ENCODE measurements at regions not wholly inside any gene's neighbourhood (a gene's known extent, or its start where the extent isn't known, plus 50 kb on each side); places are given as distances from the start of the nearest gene placed in this dataset.

DNA sequence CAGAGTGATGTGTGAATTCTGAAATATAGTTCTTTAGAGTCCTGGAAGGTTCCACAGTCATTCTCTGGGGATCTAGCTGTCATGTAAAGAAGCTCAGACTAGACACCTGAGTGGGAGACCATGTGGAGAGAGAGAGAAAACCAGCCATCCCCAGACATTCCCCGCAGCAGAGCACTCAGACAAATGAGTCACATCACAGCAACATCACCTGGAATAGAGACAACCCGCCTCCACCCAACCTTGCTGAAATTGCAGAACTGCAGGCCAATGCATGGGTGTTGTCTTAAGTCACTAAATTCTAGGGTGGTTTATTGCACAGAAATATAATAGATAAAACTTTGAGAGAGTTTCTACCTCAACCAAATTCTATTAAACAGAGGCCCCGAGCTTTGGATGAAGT lies 392.0 kb upstream of the DYNLRB2 start:
- Histone ChIP-seq H3K4me1 (ENCODE audit: insufficient read depth) (no peaks in the 10 kb centered on the region), H3K4me3 (ENCODE audit: low read depth, low read length) (no peak overlapping the region), H3K27ac (ENCODE audit: low read depth) (no peak overlapping the region), H3K36me3 (ENCODE audit: insufficient read depth) (no peaks in the 10 kb centered on the region)
- WGBS, result 96% methylated on average over 3 of the region's 3 CpGs
- no peak for DNase-seq (ENCODE audit: extremely low spot score)

- 32% methylated on average over 8 of the region's 8 CpGs for WGBS
- H3K4me1 ChIP-seq (ENCODE audit: insufficient read depth), result no peaks in the 10 kb centered on the region
- DNase-seq (ENCODE audit: extremely low spot score), result no peak
- H3K27ac ChIP-seq (ENCODE audit: low read depth), result no peak overlapping the region
- H3K36me3 ChIP-seq (ENCODE audit: insufficient read depth), result no peaks in the 10 kb centered on the region
- no peak overlapping the region for H3K4me3 ChIP-seq (ENCODE audit: low read depth, low read length)
These were observed 393.7 kb upstream of the DYNLRB2 start for GRCh38 chr16:80147026-80147655.

GRCh38 chr16:80144191-80144590 lies 396.6 kb upstream of the DYNLRB2 start:
- H3K27ac ChIP-seq (ENCODE audit: low read depth), result no peak overlapping the region
- no peaks in the 10 kb centered on the region for H3K36me3 ChIP-seq (ENCODE audit: insufficient read depth)
- no peak for DNase-seq (ENCODE audit: extremely low spot score)
- H3K4me3 ChIP-seq (ENCODE audit: low read depth, low read length), result no peak overlapping the region
- no peaks in the 10 kb centered on the region for H3K4me1 ChIP-seq (ENCODE audit: insufficient read depth)

DNA sequence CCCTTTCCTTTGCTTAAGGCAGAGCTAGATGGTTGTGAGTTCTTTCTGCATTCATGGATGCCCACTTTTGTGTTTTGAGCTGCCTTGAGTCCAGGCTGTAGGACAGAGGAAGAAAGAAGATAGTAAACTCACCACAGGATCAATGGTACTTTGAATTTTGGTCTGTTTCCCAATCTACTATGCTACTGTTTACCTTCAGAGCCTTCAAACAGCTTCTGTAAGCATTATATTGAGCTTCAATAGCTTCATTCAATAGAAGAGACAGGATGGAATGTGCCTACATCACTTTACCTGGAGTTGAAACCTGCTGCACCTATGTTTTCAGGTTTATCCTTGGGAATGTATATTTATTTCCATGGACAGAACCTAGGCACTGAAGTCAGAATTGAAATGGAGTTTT lies 397.9 kb upstream of the DYNLRB2 start:
- no peak overlapping the region for H3K4me3 ChIP-seq (ENCODE audit: low read depth, low read length)
- H3K36me3 ChIP-seq (ENCODE audit: insufficient read depth), result no peaks in the 10 kb centered on the region
- H3K4me1 ChIP-seq (ENCODE audit: insufficient read depth), result no peaks in the 10 kb centered on the region
- H3K27ac ChIP-seq (ENCODE audit: low read depth), result no peak overlapping the region
- DNase-seq (ENCODE audit: extremely low spot score), result no peak

GRCh38 chr16:80142281-80142680 lies 398.5 kb upstream of the DYNLRB2 start:
- no peak overlapping the region for H3K27ac ChIP-seq (ENCODE audit: low read depth)
- DNase-seq (ENCODE audit: extremely low spot score), result no peak
- WGBS, result 74% methylated on average over 6 of the region's 6 CpGs
- H3K4me3 ChIP-seq (ENCODE audit: low read depth, low read length), result no peak overlapping the region
- no peaks in the 10 kb centered on the region for H3K36me3 ChIP-seq (ENCODE audit: insufficient read depth)
- no peaks in the 10 kb centered on the region for H3K4me1 ChIP-seq (ENCODE audit: insufficient read depth)

- DNase-seq (ENCODE audit: extremely low spot score), result no peak
- Histone ChIP-seq H3K36me3 (ENCODE audit: insufficient read depth) (no peaks in the 10 kb centered on the region), H3K4me1 (ENCODE audit: insufficient read depth) (no peaks in the 10 kb centered on the region), H3K4me3 (ENCODE audit: low read depth, low read length) (no peak overlapping the region), H3K27ac (ENCODE audit: low read depth) (no peak overlapping the region)
- WGBS, result 87% methylated on average over 4 of the region's 4 CpGs
These were observed 411.0 kb upstream of the DYNLRB2 start for GRCh38 chr16:80129791-80130190.

DNA sequence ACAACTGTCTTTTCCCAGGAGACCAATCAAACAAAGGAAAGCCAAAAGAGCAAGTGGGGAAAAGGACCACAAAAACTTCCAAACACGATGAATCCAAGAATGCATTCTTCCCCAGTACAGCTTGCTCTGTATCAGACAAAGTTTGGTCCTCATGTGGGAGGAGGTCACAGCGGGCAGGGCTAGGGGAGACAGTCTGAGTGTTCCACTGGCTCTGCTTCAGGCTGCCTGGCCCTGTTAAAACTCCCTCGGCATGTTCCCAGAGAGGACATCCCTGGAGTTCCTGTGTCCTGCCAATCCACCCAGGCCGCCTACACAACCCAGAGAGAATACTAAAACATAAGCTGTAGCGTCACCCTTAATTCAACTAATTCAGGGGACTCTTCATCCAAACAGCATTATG lies 415.1 kb upstream of the DYNLRB2 start:
- Histone ChIP-seq H3K27ac (ENCODE audit: low read depth) (no peak overlapping the region), H3K4me1 (ENCODE audit: insufficient read depth) (peaks cover 3% of the 10 kb centered on the region), H3K36me3 (ENCODE audit: insufficient read depth) (no peaks in the 10 kb centered on the region), H3K4me3 (ENCODE audit: low read depth, low read length) (no peak overlapping the region)
- no peak for DNase-seq (ENCODE audit: extremely low spot score)
- WGBS, result 76% methylated on average over 5 of the region's 5 CpGs

DNA sequence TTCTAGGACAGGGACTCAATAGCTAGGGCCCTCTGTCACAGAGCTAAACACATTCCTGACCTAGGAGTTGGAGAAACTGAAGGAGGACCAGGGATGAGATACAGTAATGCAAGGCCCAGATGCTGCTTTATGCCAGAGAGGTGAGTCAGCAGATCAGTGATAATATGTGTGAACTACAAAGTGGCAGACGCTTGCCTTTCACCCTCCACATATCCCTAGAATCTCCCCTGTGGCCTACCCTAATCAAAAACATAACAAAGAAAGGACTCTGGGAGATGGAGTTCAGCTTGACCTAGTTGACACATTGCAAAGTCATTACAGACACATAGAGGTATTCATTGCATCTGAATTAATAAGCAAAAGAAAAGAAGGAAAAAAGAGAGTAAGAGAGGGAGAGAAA lies 417.6 kb upstream of the DYNLRB2 start:
- DNase-seq (ENCODE audit: extremely low spot score), result no peak
- 81% methylated on average over 1 of the region's 1 CpG for WGBS

DNA sequence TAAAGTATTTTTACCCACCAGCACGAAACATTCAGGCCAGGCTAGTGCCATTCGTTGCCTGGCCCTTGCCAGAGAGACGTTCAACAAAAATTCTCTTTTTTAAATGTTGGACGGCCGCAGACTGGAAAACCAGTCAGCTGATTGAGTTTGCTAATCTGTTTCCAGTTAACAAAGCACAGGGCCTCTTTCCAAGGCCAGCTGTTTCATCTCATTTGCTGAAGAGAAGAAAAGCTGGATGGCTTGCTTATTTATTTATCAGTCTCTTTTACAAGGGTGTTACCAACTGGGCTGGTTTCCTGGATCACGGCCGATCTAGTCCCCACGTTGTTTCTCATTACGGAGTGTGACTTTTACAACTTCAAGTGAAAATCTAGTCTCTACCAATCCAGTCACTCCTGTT lies 418.7 kb upstream of the DYNLRB2 start:
- Histone ChIP-seq H3K4me1 (ENCODE audit: insufficient read depth) (peaks cover 3% of the 10 kb centered on the region), H3K4me3 (ENCODE audit: low read depth, low read length) (no peak overlapping the region), H3K27ac (ENCODE audit: low read depth) (no peak overlapping the region), H3K36me3 (ENCODE audit: insufficient read depth) (no peaks in the 10 kb centered on the region)
- 16% methylated on average over 9 of the region's 9 CpGs for WGBS
- DNase-seq (ENCODE audit: extremely low spot score), result peak; percentile 77

More for the DNA sequence above, 417.6 kb upstream of the DYNLRB2 start:
- Histone ChIP-seq H3K27ac (ENCODE audit: low read depth) (no peak overlapping the region), H3K4me1 (ENCODE audit: insufficient read depth) (peaks cover 3% of the 10 kb centered on the region), H3K4me3 (ENCODE audit: low read depth, low read length) (no peak overlapping the region), H3K36me3 (ENCODE audit: insufficient read depth) (no peaks in the 10 kb centered on the region)

GRCh38 chr16:80121522-80121909 lies 419.3 kb upstream of the DYNLRB2 start:
- no peak overlapping the region for H3K27ac ChIP-seq (ENCODE audit: low read depth)
- H3K4me1 ChIP-seq (ENCODE audit: insufficient read depth), result peaks cover 3% of the 10 kb centered on the region
- WGBS, result 51% methylated on average over 3 of the region's 3 CpGs

GRCh38 chr16:80120899-80121521 lies 419.8 kb upstream of the DYNLRB2 start:
- H3K36me3 ChIP-seq (ENCODE audit: insufficient read depth), result no peaks in the 10 kb centered on the region
- H3K4me3 ChIP-seq (ENCODE audit: low read depth, low read length), result no peak overlapping the region
- H3K4me1 ChIP-seq (ENCODE audit: insufficient read depth), result peaks cover 3% of the 10 kb centered on the region
- no peak for DNase-seq (ENCODE audit: extremely low spot score)
- no peak overlapping the region for H3K27ac ChIP-seq (ENCODE audit: low read depth)
- 80% methylated on average over 3 of the region's 3 CpGs for WGBS

More at GRCh38 chr16:80121522-80121909, 419.3 kb upstream of the DYNLRB2 start:
- H3K4me3 ChIP-seq (ENCODE audit: low read depth, low read length), result no peak overlapping the region
- no peak for DNase-seq (ENCODE audit: extremely low spot score)
- no peaks in the 10 kb centered on the region for H3K36me3 ChIP-seq (ENCODE audit: insufficient read depth)

DNA sequence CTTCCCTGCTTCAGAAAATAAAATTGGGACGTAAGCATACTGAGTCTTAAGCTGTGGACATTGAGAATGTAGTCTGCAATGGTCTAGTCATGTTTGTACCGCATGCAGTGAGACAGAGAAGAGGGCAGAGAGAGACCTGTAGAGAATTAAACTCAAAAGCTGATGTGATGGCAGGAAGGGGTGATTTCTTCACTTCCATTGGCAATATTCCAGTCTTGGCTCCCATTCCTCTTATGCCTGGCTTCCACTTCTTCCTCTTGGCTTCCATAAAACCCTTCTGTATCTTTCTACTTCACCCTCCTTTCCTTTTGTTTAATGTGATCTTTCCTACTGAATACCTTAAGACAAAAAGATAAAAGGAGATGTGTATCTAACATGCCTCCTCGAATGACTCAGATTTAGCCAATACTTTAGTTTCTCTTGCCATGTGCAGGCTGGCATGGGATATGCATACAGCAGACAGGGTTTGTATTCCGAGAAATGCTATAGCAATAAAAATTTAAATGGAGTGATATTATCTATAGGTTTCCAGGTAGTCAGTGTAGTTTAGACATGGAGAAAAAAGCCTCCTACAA lies 423.1 kb upstream of the DYNLRB2 start:
- Histone ChIP-seq H3K4me1 (ENCODE audit: insufficient read depth) (no peaks in the 10 kb centered on the region), H3K4me3 (ENCODE audit: low read depth, low read length) (no peak overlapping the region), H3K27ac (ENCODE audit: low read depth) (no peak overlapping the region), H3K36me3 (ENCODE audit: insufficient read depth) (no peaks in the 10 kb centered on the region)
- 83% methylated on average over 4 of the region's 4 CpGs for WGBS
- no peak for DNase-seq (ENCODE audit: extremely low spot score)

GRCh38 chr16:80116711-80117110 lies 424.1 kb upstream of the DYNLRB2 start:
- no peak for DNase-seq (ENCODE audit: extremely low spot score)
- no peaks in the 10 kb centered on the region for H3K4me1 ChIP-seq (ENCODE audit: insufficient read depth)
- H3K36me3 ChIP-seq (ENCODE audit: insufficient read depth), result no peaks in the 10 kb centered on the region
- H3K27ac ChIP-seq (ENCODE audit: low read depth), result no peak overlapping the region
- no peak overlapping the region for H3K4me3 ChIP-seq (ENCODE audit: low read depth, low read length)

- DNase-seq (ENCODE audit: extremely low spot score), result no peak
- 69% methylated on average over 2 of the region's 2 CpGs for WGBS
- no peaks in the 10 kb centered on the region for H3K4me1 ChIP-seq (ENCODE audit: insufficient read depth)
- H3K4me3 ChIP-seq (ENCODE audit: low read depth, low read length), result no peak overlapping the region
- no peaks in the 10 kb centered on the region for H3K36me3 ChIP-seq (ENCODE audit: insufficient read depth)
- no peak overlapping the region for H3K27ac ChIP-seq (ENCODE audit: low read depth)
These were observed 426.1 kb upstream of the DYNLRB2 start for GRCh38 chr16:80114699-80115098.

Measured in urinary bladder (tissue), 3 donors.